ENCODE measurements at regions not wholly inside any gene's neighbourhood (a gene's known extent, or its start where the extent isn't known, plus 50 kb on each side); places are given as distances from the start of the nearest gene placed in this dataset.
A peak's percentile ranks its signal among the peaks of the same experiment; 100 is the strongest.
"Not testable (repeated sequence)": the region's sequence is repeated elsewhere in the genome, so short reads cannot be mapped to it uniquely, and the experiment has no call there.

DNA sequence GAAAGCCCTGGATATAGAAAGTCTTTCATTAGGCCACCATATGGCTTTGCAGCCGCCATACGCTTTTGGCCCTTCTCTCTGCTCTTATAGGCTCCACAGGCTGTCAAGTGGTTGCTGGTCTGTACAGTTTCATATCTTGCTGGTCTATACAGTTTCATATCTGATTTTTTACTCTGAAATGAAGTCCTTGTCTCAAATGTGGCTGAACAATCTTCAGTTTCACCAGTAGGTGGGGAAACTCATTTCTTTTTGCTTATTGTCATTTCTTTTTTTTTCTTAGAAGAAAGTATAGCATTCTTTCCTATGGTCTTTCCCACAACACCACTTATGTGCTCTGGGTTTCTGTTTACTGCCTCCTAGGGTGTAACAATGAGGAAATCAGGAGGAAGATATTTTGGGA lies 771.4 kb upstream of the MMS22L start:
- Histone ChIP-seq H3K9me2 (replicated peaks; ENCODE audit: low read depth, low read length) (no peaks in the 10 kb centered on the region), H3K4me3 (ENCODE audit: low read length, poor library complexity, severe bottlenecking) (no peak overlapping the region), H2AFZ (ENCODE audit: low read length) (no peak overlapping the region), H3K4me1 (ENCODE audit: insufficient read depth, low read length, poor library complexity, severe bottlenecking) (no peaks in the 10 kb centered on the region), H3K36me3 (ENCODE audit: insufficient read depth, low read length) (no peaks in the 10 kb centered on the region), H3K9ac (ENCODE audit: low read depth, low read length, poor library complexity, severe bottlenecking) (no peak overlapping the region), H3F3A (ENCODE audit: low read depth) (no peaks in the 10 kb centered on the region), H3K27me3 (ENCODE audit: insufficient read depth, low read length, poor library complexity, severe bottlenecking) (no peaks in the 10 kb centered on the region), H3K79me2 (ENCODE audit: insufficient read depth, low read length) (no peaks in the 10 kb centered on the region), H3K4me2 (ENCODE audit: low read depth, low read length, poor library complexity, severe bottlenecking) (no peak overlapping the region), H4K20me1 (ENCODE audit: insufficient read depth, low read length, poor library complexity, severe bottlenecking) (no peaks in the 10 kb centered on the region), H3K9me3 (ENCODE audit: insufficient read depth, low read depth, low read length) (no peaks in the 10 kb centered on the region)
- TF ChIP-seq, protein P1, sequence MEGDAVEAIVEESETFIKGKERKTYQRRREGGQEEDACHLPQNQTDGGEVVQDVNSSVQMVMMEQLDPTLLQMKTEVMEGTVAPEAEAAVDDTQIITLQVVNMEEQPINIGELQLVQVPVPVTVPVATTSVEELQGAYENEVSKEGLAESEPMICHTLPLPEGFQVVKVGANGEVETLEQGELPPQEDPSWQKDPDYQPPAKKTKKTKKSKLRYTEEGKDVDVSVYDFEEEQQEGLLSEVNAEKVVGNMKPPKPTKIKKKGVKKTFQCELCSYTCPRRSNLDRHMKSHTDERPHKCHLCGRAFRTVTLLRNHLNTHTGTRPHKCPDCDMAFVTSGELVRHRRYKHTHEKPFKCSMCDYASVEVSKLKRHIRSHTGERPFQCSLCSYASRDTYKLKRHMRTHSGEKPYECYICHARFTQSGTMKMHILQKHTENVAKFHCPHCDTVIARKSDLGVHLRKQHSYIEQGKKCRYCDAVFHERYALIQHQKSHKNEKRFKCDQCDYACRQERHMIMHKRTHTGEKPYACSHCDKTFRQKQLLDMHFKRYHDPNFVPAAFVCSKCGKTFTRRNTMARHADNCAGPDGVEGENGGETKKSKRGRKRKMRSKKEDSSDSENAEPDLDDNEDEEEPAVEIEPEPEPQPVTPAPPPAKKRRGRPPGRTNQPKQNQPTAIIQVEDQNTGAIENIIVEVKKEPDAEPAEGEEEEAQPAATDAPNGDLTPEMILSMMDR (conservative IDR thresholded peaks at IDR 0.05; ENCODE audit: low read length): peak; percentile 43
- no peak for TF ChIP-seq EZH2phosphoT487 (IDR thresholded peaks at IDR 0.05; ENCODE audit: borderline replicate concordance)

DNA sequence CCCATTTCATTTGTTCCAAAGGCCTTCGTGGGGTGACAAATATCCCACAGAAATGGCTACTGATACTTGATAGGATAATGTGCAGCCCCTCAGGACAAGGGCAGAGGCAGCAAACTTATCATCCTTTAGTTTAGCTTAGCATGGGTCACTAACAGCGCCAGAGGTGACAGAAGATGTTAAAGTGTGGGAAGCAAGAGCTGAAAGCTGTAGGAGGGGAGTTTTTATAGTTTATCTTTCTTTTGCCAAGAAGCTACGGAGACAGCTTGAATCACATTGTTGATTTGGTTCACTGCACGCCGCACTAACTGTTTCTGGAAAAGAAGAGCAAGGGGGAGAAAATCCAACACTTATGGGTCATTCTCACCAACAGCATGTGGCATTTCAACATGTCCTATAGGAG lies 773.9 kb upstream of the MMS22L start:
- no peak overlapping the region for H3K4me3 ChIP-seq (ENCODE audit: low read length, poor library complexity, severe bottlenecking)
- no peak overlapping the region for H2AFZ ChIP-seq (ENCODE audit: low read length)
- no peaks in the 10 kb centered on the region for H3K9me3 ChIP-seq (ENCODE audit: insufficient read depth, low read depth, low read length)
- H3K27me3 ChIP-seq (ENCODE audit: insufficient read depth, low read length, poor library complexity, severe bottlenecking): no peaks in the 10 kb centered on the region
- H3K9ac ChIP-seq (ENCODE audit: low read depth, low read length, poor library complexity, severe bottlenecking): no peak overlapping the region
- TF ChIP-seq, protein P1 (conservative IDR thresholded peaks at IDR 0.05; ENCODE audit: low read length): no peak
- no peak overlapping the region for H3K4me2 ChIP-seq (ENCODE audit: low read depth, low read length, poor library complexity, severe bottlenecking)
- H3K9me2 ChIP-seq (replicated peaks; ENCODE audit: low read depth, low read length): no peaks in the 10 kb centered on the region
- no peaks in the 10 kb centered on the region for H3F3A ChIP-seq (ENCODE audit: low read depth)
- H3K79me2 ChIP-seq (ENCODE audit: insufficient read depth, low read length): no peaks in the 10 kb centered on the region
- H3K36me3 ChIP-seq (ENCODE audit: insufficient read depth, low read length): no peaks in the 10 kb centered on the region
- H3K4me1 ChIP-seq (ENCODE audit: insufficient read depth, low read length, poor library complexity, severe bottlenecking): no peaks in the 10 kb centered on the region
- no peaks in the 10 kb centered on the region for H4K20me1 ChIP-seq (ENCODE audit: insufficient read depth, low read length, poor library complexity, severe bottlenecking)

DNA sequence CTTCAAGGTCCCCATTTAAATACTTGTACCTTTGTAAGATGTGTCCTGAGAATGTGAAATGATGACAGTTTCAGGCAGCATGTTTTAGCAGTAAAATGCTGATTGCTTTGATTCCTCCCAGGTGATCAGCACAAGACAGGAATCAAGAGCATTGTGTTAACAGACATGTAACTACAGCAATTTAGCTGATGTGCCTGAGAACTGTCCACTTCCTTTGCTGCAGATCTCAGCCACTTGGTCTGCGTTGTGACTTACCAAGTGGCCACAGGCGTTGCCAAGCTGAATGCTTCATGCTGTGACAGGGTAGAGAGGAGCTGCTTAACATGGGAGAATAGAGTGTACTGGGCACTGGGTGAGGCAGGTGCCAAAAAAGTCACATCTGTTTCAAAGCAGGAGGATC lies 767.0 kb upstream of the POU3F2 start:
- no peaks in the 10 kb centered on the region for H4K20me1 ChIP-seq (ENCODE audit: insufficient read depth, low read length, poor library complexity, severe bottlenecking)
- H3K9ac ChIP-seq (ENCODE audit: low read depth, low read length, poor library complexity, severe bottlenecking): no peak overlapping the region
- H3K9me3 ChIP-seq (ENCODE audit: insufficient read depth, low read depth, low read length): no peaks in the 10 kb centered on the region
- no peaks in the 10 kb centered on the region for H3K27me3 ChIP-seq (ENCODE audit: insufficient read depth, low read length, poor library complexity, severe bottlenecking)
- no peak overlapping the region for H3K4me2 ChIP-seq (ENCODE audit: low read depth, low read length, poor library complexity, severe bottlenecking)
- TF ChIP-seq, protein P1 (conservative IDR thresholded peaks at IDR 0.05; ENCODE audit: low read length): no peak
- TF ChIP-seq EZH2phosphoT487 (IDR thresholded peaks at IDR 0.05; ENCODE audit: borderline replicate concordance): no peak
- H3F3A ChIP-seq (ENCODE audit: low read depth): no peaks in the 10 kb centered on the region
- H3K79me2 ChIP-seq (ENCODE audit: insufficient read depth, low read length): no peaks in the 10 kb centered on the region
- H3K4me3 ChIP-seq (ENCODE audit: low read length, poor library complexity, severe bottlenecking): no peak overlapping the region
- no peaks in the 10 kb centered on the region for H3K9me2 ChIP-seq (replicated peaks; ENCODE audit: low read depth, low read length)
- no peaks in the 10 kb centered on the region for H3K36me3 ChIP-seq (ENCODE audit: insufficient read depth, low read length)
- H2AFZ ChIP-seq (ENCODE audit: low read length): no peak overlapping the region
- H3K4me1 ChIP-seq (ENCODE audit: insufficient read depth, low read length, poor library complexity, severe bottlenecking): no peaks in the 10 kb centered on the region

DNA sequence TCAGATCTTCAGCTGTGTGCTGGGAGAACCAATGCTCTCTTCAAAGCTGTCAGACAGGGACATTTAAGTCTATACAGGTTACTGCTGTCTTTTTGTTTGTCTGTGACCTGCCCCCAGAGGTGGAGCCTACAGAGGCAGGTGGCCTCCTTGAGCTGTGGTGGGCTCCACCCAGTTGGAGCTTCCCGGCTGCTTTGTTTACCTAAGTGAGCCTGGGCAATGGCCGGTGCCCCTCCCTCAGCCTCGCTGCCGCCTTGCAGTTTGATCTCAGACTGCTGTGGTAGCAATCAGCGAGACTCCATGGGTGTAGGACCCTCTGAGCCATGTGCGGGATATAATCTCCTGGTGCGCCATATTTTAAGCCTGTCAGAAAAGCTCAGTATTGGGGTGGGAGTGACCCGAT lies 745.8 kb upstream of the POU3F2 start:
- H3K36me3 ChIP-seq (ENCODE audit: insufficient read depth, low read length); H4K20me1 ChIP-seq (ENCODE audit: insufficient read depth, low read length, poor library complexity, severe bottlenecking); H3K9me3 ChIP-seq (ENCODE audit: insufficient read depth, low read depth, low read length); H3K79me2 ChIP-seq (ENCODE audit: insufficient read depth, low read length); H3K4me1 ChIP-seq (ENCODE audit: insufficient read depth, low read length, poor library complexity, severe bottlenecking); H3F3A ChIP-seq (ENCODE audit: low read depth); H3K9ac ChIP-seq (ENCODE audit: low read depth, low read length, poor library complexity, severe bottlenecking); H2AFZ ChIP-seq (ENCODE audit: low read length); H3K9me2 ChIP-seq (replicated peaks; ENCODE audit: low read depth, low read length); H3K4me2 ChIP-seq (ENCODE audit: low read depth, low read length, poor library complexity, severe bottlenecking); H3K4me3 ChIP-seq (ENCODE audit: low read length, poor library complexity, severe bottlenecking); H3K27me3 ChIP-seq (ENCODE audit: insufficient read depth, low read length, poor library complexity, severe bottlenecking): not testable (repeated sequence)
